NCI-H187 (cell line): ENCODE measurements at regions not wholly inside any gene's neighbourhood (a gene's known extent, or its start where the extent isn't known, plus 50 kb on each side); places are given as distances from the start of the nearest gene placed in this dataset.

Experiments used
- DNase-seq, 2 experiments: peaks; one replicate each; lab custom pipeline; 2025; lab: John Stamatoyannopoulos, UW

- no peak for DNase-seq
These were observed 423.7 kb downstream of the C3orf38 start for GRCh38 chr3:88573472-88573871.

GRCh38 chr3:88574146-88574545 lies 424.4 kb downstream of the C3orf38 start:
- DNase-seq: no peak

- no peak for DNase-seq
These were observed 434.7 kb downstream of the C3orf38 start for GRCh38 chr3:88584451-88584850.

GRCh38 chr3:88586121-88586640 lies 436.4 kb downstream of the C3orf38 start:
- no peak for DNase-seq

- DNase-seq: no peak
These were observed 439.4 kb downstream of the C3orf38 start for GRCh38 chr3:88589138-88589537.

GRCh38 chr3:88595026-88595425 lies 445.3 kb downstream of the C3orf38 start:
- DNase-seq: no peak

GRCh38 chr3:88596451-88596850 lies 446.7 kb downstream of the C3orf38 start:
- DNase-seq: no peak

GRCh38 chr3:88610820-88611219 lies 461.1 kb downstream of the C3orf38 start:
- no peak for DNase-seq

GRCh38 chr3:88611826-88612326 lies 462.1 kb downstream of the C3orf38 start:
- no peak for DNase-seq

- DNase-seq: no peak
These were observed 466.7 kb downstream of the C3orf38 start for GRCh38 chr3:88616413-88616812.

GRCh38 chr3:88617283-88617682 lies 467.5 kb downstream of the C3orf38 start:
- DNase-seq: no peak

GRCh38 chr3:88618021-88618645 lies 468.4 kb downstream of the C3orf38 start:
- DNase-seq: no peak

GRCh38 chr3:88621586-88621985 lies 471.8 kb downstream of the C3orf38 start:
- no peak for DNase-seq

GRCh38 chr3:88623709-88624108 lies 473.9 kb downstream of the C3orf38 start:
- no peak for DNase-seq

- DNase-seq: no peak
These were observed 476.8 kb downstream of the C3orf38 start for GRCh38 chr3:88626456-88627120.

GRCh38 chr3:88628901-88629300 lies 478.5 kb upstream of the EPHA3 start:
- no peak for DNase-seq

- DNase-seq: no peak
These were observed 475.2 kb upstream of the EPHA3 start for GRCh38 chr3:88632226-88632625.

- no peak for DNase-seq
These were observed 466.8 kb upstream of the EPHA3 start for GRCh38 chr3:88640581-88640980.

GRCh38 chr3:88641033-88641604 lies 466.3 kb upstream of the EPHA3 start:
- DNase-seq: no peak

- DNase-seq: no peak
These were observed 450.0 kb upstream of the EPHA3 start for GRCh38 chr3:88657459-88657858.

GRCh38 chr3:88661433-88661824 lies 446.0 kb upstream of the EPHA3 start:
- no peak for DNase-seq

GRCh38 chr3:88668180-88668579 lies 439.2 kb upstream of the EPHA3 start:
- DNase-seq: no peak

GRCh38 chr3:88671573-88671972 lies 435.8 kb upstream of the EPHA3 start:
- DNase-seq: no peak
